ENCODE measurements at regions not wholly inside any gene's neighbourhood (a gene's known extent, or its start where the extent isn't known, plus 50 kb on each side); places are given as distances from the start of the nearest gene placed in this dataset.

DNA sequence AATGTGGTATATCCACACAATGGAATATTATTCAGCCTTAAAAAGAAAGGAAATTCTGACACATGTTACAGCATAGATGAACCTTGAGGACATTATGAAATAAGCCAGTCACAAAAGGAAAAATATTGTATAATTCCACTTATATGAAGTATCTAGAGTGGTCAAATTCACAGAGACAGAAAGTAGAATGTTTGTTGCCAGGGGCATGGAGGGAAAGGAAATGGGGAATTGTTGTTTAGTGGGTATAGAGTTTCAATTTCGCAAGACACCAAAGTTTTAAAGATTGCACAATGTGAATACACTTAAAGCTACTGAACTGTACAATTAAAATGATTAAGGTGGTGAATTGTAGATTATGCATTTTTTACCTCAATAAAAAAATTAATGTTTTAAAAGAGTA lies 92.9 kb downstream of the TXNL1 start:
- no peak for DNase-seq

DNA sequence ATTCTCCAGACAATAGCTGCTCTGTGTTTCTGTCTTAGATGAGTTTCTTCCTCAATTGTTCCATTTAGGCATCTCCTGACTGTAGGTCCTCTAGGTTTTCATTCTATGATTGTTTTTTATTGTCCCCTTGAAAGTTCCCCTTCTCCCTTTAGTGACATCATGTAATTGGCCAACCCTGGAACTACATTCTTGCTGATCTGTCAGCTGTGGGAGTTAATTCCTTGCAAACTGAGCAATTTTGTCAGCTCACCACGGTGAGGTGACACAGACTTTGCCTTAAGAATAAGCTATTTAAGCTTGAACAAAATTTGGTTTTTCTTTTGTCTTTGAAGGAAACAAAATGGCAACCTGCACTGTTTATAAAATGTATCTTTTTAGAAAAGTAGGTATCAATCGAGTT lies 95.9 kb downstream of the TXNL1 start:
- no peak for DNase-seq

DNA sequence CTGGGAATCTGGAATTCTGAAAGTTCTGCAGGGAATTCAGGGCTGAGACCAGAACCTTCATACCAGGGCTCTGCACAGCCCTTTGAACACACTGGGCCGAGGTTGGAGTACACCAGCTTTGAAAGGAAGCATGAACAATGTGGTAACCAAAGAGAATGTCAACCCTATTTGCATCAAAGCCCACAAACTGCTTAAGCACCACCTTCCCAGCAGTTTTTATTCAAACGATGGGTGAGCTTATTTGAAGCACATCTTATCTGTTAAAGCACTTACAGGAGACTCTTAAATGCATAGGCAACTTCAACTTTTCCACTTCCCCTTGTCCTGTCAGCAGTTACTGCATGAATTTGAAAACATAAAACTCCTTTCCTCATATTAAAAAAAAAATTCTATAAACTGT lies 96.6 kb downstream of the TXNL1 start:
- no peak for DNase-seq

DNA sequence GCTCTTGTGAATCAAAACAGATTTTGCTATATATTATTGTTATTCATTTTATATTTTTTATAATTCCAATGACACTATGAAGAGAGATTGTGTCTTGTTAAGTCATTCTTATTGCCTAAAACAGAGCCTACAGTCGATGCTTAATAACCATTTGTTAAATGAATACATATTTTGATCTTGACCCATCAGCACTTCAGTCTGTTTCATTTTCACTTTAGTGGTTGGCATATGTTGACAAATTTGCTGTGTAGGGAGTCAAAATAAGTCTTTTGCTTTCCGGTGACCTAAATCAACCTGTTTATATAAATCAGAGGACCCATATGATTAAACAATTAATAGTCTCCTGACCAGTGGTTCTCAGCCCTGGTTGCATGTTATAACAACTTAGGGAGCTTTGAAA lies 97.1 kb downstream of the TXNL1 start:
- no peak for DNase-seq

DNA sequence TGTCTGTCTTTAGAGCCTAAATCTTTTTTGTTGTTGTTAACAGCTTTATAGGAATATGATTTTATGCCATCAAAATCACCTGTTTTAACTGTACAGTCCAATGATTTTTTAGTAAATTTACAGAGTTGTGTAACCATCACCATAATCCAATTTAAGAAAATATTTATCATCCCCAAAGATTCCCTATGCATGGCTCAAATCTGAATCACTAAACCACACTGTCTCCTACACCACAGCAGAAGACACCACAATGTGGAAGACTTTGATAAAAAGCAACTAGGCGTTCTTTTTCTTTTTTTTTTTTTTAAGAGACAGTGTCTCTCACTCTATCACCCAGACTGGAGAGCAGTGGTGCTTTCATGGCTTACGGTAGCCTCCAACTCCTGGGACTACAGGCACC lies 99.6 kb downstream of the TXNL1 start:
- no peak for DNase-seq

DNA sequence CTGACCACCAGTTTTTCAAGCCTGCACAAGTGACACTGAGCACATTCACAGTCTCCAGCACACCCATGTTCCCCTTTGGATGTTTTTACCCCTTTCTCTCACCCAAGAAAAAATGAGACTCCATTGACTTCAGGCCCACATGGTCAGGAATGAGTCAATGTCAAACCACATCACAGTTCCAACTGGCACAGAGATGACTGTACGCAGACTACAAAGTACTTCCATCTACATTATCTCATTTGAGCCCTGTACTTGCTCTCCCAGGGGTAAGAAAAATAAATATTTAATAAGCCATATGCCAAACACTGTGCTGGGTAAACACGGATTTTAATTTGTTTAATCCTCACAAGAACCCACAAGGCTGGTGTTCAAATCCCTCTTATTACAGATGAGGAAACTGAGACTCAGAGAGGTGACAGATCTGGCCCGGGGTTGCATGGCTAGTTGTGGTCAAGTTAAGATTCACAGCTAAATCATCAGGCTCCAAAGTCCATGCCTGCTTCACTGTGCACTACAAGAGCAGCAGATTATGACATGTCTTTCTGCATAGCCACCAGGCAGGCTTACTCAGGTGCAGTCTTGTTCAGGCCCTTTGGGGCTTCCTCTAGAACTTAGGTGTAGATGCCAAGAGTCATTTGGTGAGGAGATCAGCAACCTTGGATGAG lies 106.1 kb downstream of the TXNL1 start:
- DNase-seq = no peak

DNA sequence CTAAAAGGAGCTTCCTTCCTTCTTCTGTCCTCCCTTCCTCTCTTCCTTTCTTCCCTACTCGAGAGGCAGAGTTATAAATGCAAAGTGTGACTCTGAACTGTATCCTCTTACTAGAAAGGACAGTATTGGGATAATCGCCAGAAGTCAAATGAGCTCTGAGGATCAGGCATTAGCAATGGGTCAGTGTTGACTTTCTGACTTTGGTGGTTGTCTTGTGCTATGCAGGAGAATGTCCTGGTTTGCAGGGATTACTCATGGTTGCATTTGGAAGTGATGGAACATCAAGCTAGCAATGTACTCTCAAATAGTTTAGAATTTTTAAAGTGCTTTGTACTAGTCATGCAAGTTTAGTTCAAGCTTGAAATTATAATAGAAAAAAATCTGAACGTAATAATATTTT lies 115.6 kb downstream of the TXNL1 start:
- no peak for DNase-seq

DNA sequence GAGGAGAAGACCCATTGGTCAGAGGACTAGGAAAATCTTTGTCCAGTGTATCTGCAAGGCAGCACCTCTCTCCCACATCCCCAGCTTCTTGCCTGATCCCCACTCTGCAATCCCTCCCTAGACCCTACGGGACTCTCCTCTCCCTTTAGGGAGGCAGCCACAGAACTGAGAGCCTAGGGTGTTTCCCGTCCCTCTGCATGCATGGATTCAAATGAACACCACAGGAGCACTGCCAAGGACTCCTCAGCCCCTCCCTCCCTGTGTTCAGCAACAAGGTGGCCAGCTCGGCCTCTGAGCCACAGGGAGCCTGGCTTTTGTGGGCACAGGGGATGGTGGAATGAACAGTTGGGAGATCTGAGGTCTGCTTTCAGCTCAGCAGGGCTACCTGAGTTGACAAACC lies 117.1 kb downstream of the TXNL1 start:
- no peak for DNase-seq

DNA sequence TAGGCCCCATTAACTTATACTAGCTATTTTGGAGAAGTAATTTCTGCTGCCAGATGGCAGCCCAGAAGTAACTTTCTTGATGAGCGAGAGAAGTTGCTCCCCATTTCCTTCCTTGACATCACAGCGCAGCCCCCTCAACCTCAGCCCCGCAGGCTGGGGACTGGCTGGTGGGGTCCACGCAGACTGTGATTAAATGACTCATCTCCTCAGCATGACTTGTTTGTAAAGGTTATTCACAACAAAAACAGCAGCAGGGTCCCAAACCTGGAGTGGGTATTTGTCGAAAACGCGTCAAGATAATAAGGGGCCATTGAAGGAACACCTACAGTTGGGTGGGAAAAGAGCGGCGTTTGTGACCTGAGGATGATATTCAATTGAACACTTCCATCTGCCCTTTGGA lies 120.6 kb downstream of the TXNL1 start:
- DNase-seq = no peak

DNA sequence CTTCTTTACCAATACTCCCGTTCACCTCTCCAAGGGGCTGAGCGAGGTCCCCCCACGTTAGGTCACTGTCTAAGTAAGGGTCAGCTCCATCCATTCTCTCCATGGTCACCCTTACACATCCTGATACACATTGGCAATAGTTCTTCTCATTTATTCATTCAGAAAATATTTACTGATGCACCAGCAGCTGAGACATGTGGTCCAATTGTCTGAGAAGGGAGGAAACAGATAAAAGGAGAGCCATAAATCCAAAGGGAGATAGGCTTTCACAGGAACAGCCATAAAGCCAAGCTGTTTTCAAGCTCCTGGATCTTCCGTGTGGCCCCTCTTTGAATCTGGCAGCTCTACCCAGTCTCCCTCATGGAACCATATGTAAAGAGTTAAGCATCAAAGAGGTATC lies 121.2 kb downstream of the TXNL1 start:
- no peak for DNase-seq

DNA sequence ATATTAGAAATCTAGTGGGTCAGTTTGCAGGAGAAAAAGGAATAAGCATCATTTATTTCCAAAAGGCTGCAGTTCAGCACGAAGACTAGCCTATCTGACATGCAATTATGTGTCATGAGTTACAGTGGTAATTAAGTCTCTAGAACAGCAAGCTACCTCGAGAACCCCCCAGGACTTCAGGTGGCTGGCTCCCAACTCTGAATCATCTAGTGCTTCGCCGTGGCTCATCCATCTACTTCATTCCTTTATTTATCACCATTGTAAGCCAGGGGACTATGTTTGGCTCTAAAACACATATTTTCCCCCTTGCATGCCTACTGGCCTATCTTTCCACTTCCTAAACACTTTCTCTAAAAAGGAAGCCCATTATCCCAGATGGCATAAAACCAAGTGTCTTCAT lies 121.6 kb downstream of the TXNL1 start:
- no peak for DNase-seq

DNA sequence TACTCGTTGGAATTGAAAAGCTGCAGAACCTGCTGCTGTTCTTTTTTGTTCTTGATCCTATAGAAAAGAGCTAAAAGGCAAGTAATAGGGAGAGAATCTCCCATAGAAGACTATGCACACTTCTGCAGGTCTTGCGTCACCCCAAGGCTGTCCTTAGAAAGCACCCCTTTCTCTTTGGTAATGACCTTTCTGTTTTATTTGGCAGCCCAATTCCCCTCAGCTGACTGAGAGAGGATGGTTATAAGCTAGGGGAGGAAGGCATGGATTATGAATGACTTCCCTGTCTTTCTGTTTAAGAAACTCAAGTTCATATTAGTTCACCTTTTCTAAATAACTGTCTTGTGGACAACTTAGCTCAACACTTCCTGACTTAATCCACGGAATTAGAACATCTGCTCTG lies 122.9 kb downstream of the TXNL1 start:
- DNase-seq = no peak

DNA sequence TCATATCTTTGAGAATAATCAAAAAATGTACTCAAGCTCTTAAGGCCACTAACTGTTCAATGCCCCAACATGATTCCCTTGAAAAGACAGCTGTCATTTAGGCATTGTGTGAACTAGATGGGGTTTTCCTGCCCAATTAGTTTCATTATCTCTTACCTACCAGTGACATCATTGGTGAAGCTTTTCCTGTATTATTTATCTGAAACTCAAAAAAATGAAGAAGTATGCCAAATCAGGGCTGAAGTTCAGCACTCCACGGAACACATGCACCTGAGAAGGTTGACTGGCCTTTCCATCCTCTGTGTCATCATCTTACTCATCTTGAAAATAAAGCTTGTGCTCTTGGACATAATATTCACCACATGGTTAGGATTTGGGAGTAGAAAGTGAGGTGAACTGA lies 126.4 kb downstream of the TXNL1 start:
- DNase-seq = no peak

DNA sequence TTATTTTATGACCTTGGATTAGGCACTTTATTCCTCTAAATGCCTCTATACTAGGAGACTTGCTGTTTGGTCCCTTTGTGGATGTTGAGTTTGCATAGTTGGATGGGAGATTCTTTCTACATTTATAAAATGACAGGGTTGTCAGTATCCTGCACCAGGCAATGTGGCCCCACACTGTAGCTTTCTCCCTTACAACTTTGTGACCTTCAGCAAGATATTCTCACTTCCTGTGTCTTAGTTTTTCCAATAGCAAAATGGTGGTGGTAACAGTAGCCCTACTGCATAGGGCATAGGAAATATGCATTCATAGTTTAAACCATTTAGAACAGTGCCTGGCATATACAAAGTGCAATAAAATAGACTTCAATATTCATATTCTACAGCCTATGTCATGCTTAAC lies 128.3 kb downstream of the TXNL1 start:
- DNase-seq = no peak

DNA sequence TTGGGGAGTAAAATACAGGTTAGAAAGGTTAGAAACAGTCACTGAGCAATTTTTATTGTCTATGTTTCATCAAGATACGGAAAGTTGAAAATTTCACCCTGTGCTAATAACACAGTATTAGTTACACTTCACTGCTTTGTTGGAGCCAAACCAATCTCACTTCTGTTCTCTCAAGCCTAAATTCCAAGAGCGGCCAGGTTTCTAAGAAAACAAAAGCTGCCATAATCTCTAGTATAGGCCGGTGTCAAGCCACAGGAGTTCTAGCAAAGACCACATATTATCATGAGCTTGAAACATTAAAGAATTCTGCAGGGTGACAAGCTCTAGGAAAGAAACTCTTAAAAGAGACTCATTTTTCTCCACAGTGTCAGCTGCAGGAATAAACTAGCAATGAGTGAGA lies 128.7 kb downstream of the TXNL1 start:
- DNase-seq = no peak

DNA sequence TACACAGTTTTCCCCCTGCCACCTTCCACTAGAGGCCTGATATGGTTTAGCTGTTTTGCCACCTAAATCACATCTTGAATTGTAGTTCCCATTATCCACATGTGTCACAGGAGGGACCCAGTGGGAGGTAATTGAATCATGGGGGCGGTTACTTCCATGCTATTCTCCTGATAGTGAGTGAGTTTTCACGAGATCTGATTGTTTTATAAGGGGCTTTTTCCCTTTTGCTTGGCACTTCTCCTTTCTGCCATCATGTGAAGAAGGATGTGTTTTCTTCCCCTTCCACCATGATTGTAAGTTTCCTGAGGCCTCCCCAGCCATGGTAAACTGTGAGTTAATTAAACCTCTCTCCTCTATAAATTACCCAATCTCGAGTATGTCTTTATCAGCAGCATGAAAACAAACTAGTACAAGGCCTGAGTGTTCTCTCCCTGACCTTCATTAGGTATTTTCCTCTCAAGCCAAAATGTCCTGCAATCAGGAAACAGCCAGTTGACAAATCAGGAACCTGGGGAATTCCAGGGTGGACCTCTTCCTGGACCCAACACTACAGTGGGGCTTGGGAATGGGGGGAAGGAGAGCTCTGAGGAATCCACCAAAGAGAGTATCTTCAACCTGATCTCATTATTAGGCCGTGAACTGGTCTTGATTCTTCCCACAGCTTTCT lies 129.9 kb downstream of the TXNL1 start:
- DNase-seq = no peak

DNA sequence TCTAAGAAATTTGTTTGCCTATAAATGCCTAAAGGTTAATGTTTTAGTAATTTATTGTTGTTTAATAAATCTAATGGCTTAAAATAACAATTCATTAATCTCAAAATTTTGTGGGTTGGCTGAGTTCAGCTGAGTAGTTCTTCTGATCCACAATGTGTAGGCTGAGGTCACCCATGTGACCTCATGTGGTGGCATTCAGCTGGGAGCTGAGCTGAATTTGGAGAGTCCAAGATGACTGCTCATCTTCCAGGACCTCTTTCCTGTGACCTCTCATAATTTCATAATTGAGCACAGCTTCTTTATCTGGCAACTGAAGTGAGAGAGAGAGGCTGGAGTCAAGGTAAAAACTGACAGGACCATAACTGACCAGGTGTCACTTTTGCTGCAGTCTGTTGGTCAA lies 132.4 kb downstream of the TXNL1 start:
- no peak for DNase-seq

DNA sequence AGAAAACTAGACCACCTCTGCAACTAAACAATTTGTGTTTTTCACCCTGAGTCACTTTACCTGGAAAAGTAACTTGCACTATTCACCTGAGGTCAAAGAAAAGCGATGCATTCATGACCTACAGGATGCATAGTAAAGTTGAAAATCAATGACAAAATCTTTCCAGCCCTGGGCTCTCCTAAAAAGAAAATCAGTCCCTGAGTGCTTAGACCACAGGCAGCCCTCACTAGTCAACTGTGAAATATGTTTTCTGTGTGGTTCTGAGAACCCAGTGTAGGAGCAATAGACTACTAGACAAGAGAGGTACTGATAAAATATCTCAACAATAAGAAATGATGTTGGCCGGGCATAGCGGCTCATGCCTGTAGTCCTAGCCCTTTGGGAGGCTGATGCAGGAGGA lies 133.1 kb downstream of the TXNL1 start:
- DNase-seq = no peak

DNA sequence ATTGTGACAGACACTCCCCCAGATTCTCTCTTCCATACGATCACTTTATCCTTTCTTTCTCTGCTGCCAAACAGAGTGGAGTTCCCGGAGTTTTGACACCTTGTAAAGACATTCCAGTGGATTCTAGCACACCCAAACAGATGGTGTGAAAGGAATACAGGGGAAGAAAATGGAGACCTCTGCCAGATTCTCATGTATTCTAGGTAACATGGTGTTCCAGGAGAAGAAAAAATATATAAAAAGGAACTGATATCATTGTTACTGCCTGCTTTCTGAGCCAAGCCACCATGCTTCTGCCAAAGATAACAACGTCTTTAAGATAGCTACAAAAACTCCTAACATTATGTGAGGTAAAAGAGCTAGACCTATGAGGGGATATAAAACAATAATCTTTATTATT lies 136.5 kb downstream of the TXNL1 start:
- no peak for DNase-seq

DNA sequence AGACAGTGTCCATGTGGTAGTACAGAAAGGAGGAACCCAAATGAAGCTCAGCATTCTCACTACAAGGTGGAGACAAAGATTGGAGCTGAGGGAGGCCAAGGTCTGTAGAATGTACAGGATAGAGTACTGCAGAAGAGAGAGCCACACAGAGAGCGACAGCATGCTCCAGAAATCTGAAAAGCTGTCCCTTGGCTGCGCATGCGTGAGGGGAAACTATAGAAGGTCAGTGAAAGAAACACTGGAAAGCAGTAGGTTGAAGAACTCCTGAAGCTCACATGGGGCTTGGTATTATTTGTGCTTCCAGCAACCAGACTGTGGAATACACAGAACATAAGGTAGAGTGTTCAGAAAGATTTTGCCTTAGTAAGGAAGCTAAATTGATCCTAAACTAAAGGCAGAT lies 142.5 kb downstream of the TXNL1 start:
- DNase-seq = no peak

DNA sequence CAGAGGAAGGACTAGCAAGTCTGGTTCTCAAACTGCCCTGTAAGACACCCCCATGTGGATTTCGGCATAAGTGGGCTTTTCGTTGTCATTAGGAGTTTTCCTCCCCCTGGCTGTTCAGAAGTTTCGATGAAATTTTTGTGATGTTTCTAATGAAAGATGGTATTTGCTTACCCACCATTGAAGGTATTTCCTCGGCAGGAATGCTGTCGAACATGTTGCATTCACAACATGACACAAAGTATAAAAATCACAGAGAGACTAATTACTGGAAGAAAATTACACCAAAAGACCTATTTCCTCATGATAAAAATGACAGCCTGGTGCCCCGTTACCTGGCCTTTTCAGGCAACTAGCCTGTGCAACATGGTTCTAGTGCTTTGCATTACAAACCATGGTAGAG lies 144.9 kb downstream of the TXNL1 start:
- DNase-seq = no peak

DNA sequence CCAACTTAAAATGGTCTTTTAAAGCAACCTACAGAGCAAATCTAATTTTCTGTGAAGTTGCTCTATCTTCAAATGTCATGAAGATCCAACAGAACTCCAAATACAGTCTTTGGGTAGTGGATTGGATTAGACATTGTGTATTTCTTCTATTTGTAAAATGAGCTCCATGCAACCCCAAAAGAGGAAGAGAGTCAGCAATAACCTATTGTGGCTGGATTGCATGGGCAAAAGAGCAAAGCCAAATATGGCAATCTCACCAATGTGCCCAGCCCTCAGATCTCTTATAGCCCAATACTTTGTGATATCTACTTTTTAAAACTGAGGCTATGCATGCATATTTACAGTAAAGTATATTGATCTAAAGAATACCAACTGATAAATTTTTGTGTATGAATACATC lies 146.3 kb downstream of the TXNL1 start:
- no peak for DNase-seq

DNA sequence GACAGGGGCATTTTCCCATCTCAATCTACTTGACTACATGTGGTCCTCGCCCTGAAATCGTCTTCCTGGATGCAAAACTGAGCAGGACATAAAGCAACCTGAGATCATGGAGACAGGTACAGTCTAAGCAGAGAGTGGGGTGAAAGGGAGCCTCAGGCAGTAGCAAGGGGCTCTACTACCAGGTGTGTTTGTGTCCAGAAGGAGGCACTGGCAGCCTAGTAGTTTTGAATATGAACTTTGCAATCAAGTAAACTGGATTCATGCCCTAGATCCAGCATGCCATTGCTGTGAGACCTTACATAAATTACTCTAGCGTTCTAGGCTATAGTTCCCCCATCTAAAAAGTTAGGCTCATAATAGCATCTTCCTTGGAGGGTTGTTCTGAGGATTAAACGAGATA lies 147.4 kb downstream of the TXNL1 start:
- no peak for DNase-seq

DNA sequence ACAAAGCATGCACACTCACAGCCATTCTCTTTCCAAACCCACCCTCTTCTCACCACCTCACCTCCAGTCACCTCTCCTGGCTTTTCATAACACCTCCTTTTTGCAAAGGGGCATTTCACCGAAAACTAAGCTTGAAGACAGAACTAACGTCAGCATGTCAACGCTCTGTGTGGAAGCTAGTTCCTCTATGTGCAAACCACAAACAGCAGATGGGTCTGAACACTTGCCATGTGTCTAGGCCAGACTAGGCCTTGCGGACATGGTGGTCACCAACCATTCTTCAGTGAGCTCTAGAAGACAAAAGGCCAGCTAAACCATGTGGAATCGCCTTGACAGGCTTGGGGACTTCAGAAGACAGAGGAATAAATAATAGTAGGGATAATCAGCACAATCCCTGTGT lies 148.5 kb downstream of the TXNL1 start:
- peak in 1 of 56 donors; percentile 2 for DNase-seq

Data from nucleus accumbens (tissue), 56 donors.